Kidney (tissue), 13 donors: ENCODE measurements at regions not wholly inside any gene's neighbourhood (a gene's known extent, or its start where the extent isn't known, plus 50 kb on each side); places are given as distances from the start of the nearest gene placed in this dataset. TPM values are rescaled to one million over a fixed set of nuclear protein-coding genes. Genes with fewer than 3 reads are reported as not detected.

Experiments used
- DNase-seq, 5 donors: peaks; one replicate each; pipeline ENCODE4 v3.0.0-alpha.2; 2013 to 2020
- FAIRE-seq: peaks from 2 replicates; lab custom pipeline; 2012; peaks lifted over from hg19 to GRCh38; lab: Jason Lieb, UNC
- H3K27ac ChIP-seq, 2 donors: one replicate each; pipeline ENCODE4 v1.7.0; 2013; ENCODE audit warnings: low read depth in 2 of 2, low read length in 2 of 2, inconsistent platforms in 1 of 2
- H3K27me3 ChIP-seq: one replicate; pipeline ENCODE4 v1.7.1; 2013; ENCODE audit warnings: low read length, inconsistent platforms; ENCODE audit not compliant: control insufficient read depth, insufficient read depth
- H3K36me3 ChIP-seq, 3 donors: one replicate each; pipeline versions ENCODE4 v1.7.0 to v1.7.1; 2013; ENCODE audit warnings: low read length in 3 of 3, control low read depth in 1 of 3, inconsistent platforms in 1 of 3; ENCODE audit not compliant: insufficient read depth in 3 of 3, control insufficient read depth in 2 of 3
- H3K4me1 ChIP-seq, 3 donors: one replicate each; pipeline versions ENCODE4 v1.7.0 to v1.7.1; 2013; ENCODE audit warnings: low read length in 3 of 3, inconsistent platforms in 1 of 3, low read depth in 1 of 3; ENCODE audit not compliant: control insufficient read depth in 2 of 3, insufficient read depth in 2 of 3
- H3K4me3 ChIP-seq, 3 donors: one replicate each; pipeline versions ENCODE4 v1.7.0 to v1.8.1; 2013; ENCODE audit warnings: low read length in 3 of 3, control low read depth in 1 of 3, inconsistent platforms in 1 of 3
- H3K9ac ChIP-seq, 3 donors: one replicate each; pipeline versions ENCODE4 v1.7.0 to v1.7.1; 2013; ENCODE audit warnings: low read length in 3 of 3, control low read depth in 1 of 3, inconsistent platforms in 1 of 3
- H3K9me3 ChIP-seq, 3 donors: one replicate each; pipeline versions ENCODE4 v1.7.0 to v1.7.1; 2013; ENCODE audit warnings: low read length in 3 of 3, control low read depth in 1 of 3, inconsistent platforms in 1 of 3; ENCODE audit not compliant: control insufficient read depth in 2 of 3, insufficient read depth in 1 of 3
- CTCF ChIP-seq: IDR thresholded peaks from 3 replicates; pipeline ENCODE4 v1.5.1; 2012; ENCODE audit warnings: mild to moderate bottlenecking, moderate library complexity, borderline replicate concordance; ENCODE audit not compliant: insufficient read depth; ENCODE audit errors: extremely low read depth
- intact Hi-C: fragments of 100-400 bp; cut with DNase I; formaldehyde crosslinking; loops from one replicate; pipeline ENCODE4 v1.11.1; 2022
- microRNA-seq: library from miRNA; unstranded; fragments of <30 nt; microRNA quantifications from one replicate; pipeline ENCODE4 v1.2.0, GENCODE V29; 2020
- donor health status: control.
- donor health status: control.
- donor health status: control.
- donor health status: control.
- donor health status: control.
- donor health status: DM: yes; HTN: yes; CAD: no.
- donor health status: Normal renal cell carcinoma (clear cell type).

GRCh38 chr3:163132111-163132510 lies 1635.5 kb downstream of the OTOL1 start:
- FAIRE-seq: no peak
- intact Hi-C loops: no loop called here

GRCh38 chr3:163129287-163129686 lies 1632.7 kb downstream of the OTOL1 start:
- DNase-seq (no peak), FAIRE-seq (no peak)
- no peaks in the 10 kb centered on the region for H3K27me3 ChIP-seq
- H3K9ac ChIP-seq: no peak overlapping the region
- no peaks in the 10 kb centered on the region for H3K36me3 ChIP-seq
- no peak overlapping the region for H3K4me3 ChIP-seq
- intact Hi-C loops: no loop called here
- H3K4me1 ChIP-seq: no peaks in the 10 kb centered on the region
- no peak for TF ChIP-seq CTCF
- no peak overlapping the region for H3K27ac ChIP-seq
- peaks cover 0 to 3% (median 0%) of the 10 kb centered on the region in 3 donors for H3K9me3 ChIP-seq

More at GRCh38 chr3:163132111-163132510, 1635.5 kb downstream of the OTOL1 start:
- Histone ChIP-seq H3K27me3 (no peaks in the 10 kb centered on the region), H3K4me3 (no peak overlapping the region), H3K9me3 (no peaks in the 10 kb centered on the region), H3K4me1 (no peaks in the 10 kb centered on the region), H3K9ac (no peak overlapping the region), H3K27ac (no peak overlapping the region), H3K36me3 (no peaks in the 10 kb centered on the region)
- DNase-seq: no peak
- no peak for TF ChIP-seq CTCF

GRCh38 chr3:163126115-163126514 lies 1629.5 kb downstream of the OTOL1 start:
- Histone ChIP-seq H3K27ac (no peak overlapping the region), H3K9ac (no peak overlapping the region), H3K4me1 (no peaks in the 10 kb centered on the region), H3K9me3 (peaks cover 0 to 3% (median 0%) of the 10 kb centered on the region in 3 donors), H3K36me3 (no peaks in the 10 kb centered on the region), H3K4me3 (no peak overlapping the region), H3K27me3 (no peaks in the 10 kb centered on the region)
- no peak for TF ChIP-seq CTCF
- DNase-seq (no peak), FAIRE-seq (no peak)
- intact Hi-C loops: no loop called here

Small RNAs in the stretch of these regions (microRNA-seq; reads per million reads assigned to microRNA genes)
- not detected for gene MIR1263
